Peyer's patch (tissue), 4 donors: ENCODE measurements at regions not wholly inside any gene's neighbourhood (a gene's known extent, or its start where the extent isn't known, plus 50 kb on each side); places are given as distances from the start of the nearest gene placed in this dataset.
"Not testable (repeated sequence)": the region's sequence is repeated elsewhere in the genome, so short reads cannot be mapped to it uniquely, and the experiment has no call there.

Source experiments
- DNase-seq, 3 donors: peaks; one replicate each; pipeline ENCODE4 v3.0.0-alpha.2; 2017 to 2019
- H3K27ac ChIP-seq, 4 donors: fragments of 200-600 bp; sonication (generic); one replicate each; pipeline ENCODE4 v1.5.1; 2016 to 2019
- H3K27me3 ChIP-seq, 2 donors: fragments of 200-600 bp; sonication (generic); one replicate each; pipeline ENCODE4 v1.5.1; 2019
- H3K36me3 ChIP-seq, 3 donors: fragments of 200-600 bp; sonication (generic); one replicate each; pipeline ENCODE4 v1.5.1; 2016 to 2019
- H3K4me1 ChIP-seq, 4 donors: fragments of 200-600 bp; sonication (generic); one replicate each; pipeline ENCODE4 v1.5.1; 2016 to 2019
- H3K4me3 ChIP-seq, 4 donors: fragments of 200-600 bp; sonication (generic); 1 replicate in 3 of 4; 2 replicates in 1 of 4; pipeline ENCODE4 v1.5.1; 2016 to 2019; ENCODE audit warnings: mild to moderate bottlenecking in 1 of 4
- H3K9me3 ChIP-seq, 4 donors: fragments of 200-600 bp; sonication (generic); one replicate each; pipeline ENCODE4 v1.5.1; 2016 to 2019; ENCODE audit warnings: mild to moderate bottlenecking in 1 of 4
- POLR2A ChIP-seq, 2 donors: fragments of 450-650 bp; IDR thresholded peaks; one replicate each; pipeline ENCODE4 v1.5.1; 2017; ENCODE audit warnings: antibody characterized with exemption in 2 of 2, mild to moderate bottlenecking in 2 of 2, moderate library complexity in 2 of 2
- TF ChIP-seq, protein P1 (sequence below), 6 experiments: fragments of 450-650 bp in 4 of 6; fragments of 200-600 bp in 2 of 6; sonication (generic) in 1 of 6; IDR thresholded peaks; one replicate each; pipeline ENCODE4 v1.5.1; 2017 to 2019; ENCODE audit warnings: antibody characterized with exemption in 6 of 6, mild to moderate bottlenecking in 3 of 6, moderate library complexity in 1 of 6

DNA sequence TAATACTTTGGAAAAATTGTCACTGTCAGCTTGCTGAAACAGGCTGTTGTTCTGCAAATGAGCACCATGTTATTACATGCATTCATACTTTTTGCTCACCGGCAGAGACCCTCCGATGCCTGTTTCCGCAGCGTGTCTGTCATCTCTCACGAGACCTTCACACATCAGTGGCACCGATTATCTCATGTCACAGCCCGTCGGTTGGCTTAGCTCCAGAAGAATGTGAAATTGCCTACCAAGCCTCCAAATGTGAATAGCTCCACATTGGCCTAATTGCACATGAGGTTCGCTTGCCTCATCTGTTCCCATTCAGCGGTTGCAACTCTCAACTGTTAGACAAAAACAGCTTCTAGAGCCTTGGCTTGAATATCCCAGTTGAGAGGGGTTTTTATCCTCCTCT lies 233.0 kb downstream of the ACTR3 start:
- TF ChIP-seq, protein P1, sequence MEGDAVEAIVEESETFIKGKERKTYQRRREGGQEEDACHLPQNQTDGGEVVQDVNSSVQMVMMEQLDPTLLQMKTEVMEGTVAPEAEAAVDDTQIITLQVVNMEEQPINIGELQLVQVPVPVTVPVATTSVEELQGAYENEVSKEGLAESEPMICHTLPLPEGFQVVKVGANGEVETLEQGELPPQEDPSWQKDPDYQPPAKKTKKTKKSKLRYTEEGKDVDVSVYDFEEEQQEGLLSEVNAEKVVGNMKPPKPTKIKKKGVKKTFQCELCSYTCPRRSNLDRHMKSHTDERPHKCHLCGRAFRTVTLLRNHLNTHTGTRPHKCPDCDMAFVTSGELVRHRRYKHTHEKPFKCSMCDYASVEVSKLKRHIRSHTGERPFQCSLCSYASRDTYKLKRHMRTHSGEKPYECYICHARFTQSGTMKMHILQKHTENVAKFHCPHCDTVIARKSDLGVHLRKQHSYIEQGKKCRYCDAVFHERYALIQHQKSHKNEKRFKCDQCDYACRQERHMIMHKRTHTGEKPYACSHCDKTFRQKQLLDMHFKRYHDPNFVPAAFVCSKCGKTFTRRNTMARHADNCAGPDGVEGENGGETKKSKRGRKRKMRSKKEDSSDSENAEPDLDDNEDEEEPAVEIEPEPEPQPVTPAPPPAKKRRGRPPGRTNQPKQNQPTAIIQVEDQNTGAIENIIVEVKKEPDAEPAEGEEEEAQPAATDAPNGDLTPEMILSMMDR (IDR thresholded peaks at IDR 0.05), result no peak
- TF ChIP-seq POLR2A (IDR thresholded peaks at IDR 0.05), result no peak
- Histone ChIP-seq H3K4me1 (peaks cover 0 to 15% (median 0%) of the 10 kb centered on the region in 4 donors), H3K9me3 (no peaks in the 10 kb centered on the region), H3K27ac (no peak overlapping the region), H3K27me3 (no peaks in the 10 kb centered on the region), H3K4me3 (no peak overlapping the region), H3K36me3 (no peaks in the 10 kb centered on the region)
- DNase-seq, result peak in 1 of 3 donors; percentile 48

DNA sequence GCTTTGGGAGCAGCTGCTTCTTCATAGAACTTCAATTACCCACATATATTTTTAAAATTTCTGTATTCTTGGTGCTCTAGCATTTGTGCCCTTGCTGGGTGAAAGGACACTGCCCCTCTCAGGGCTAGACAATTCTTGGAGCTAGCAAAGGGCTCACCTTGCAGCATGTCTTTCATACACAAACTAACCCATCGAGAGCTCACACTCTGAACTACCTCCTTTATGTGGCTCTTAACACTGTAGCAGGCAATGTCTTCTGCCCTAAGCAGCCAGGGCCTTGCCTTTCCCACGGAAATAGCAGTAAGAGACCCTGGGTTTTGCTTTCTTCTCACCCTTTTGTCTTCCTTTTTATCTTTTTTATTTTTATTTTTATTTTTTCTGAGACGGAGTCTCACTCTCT lies 234.0 kb downstream of the ACTR3 start:
- Histone ChIP-seq H3K36me3 (no peaks in the 10 kb centered on the region), H3K9me3 (no peaks in the 10 kb centered on the region), H3K27ac (no peak overlapping the region), H3K4me1 (peaks cover 0 to 15% (median 0%) of the 10 kb centered on the region in 4 donors), H3K4me3 (no peak overlapping the region), H3K27me3 (no peaks in the 10 kb centered on the region)
- TF ChIP-seq, protein P1 (IDR thresholded peaks at IDR 0.05), result no peak
- TF ChIP-seq POLR2A (IDR thresholded peaks at IDR 0.05), result no peak
- no peak for DNase-seq

DNA sequence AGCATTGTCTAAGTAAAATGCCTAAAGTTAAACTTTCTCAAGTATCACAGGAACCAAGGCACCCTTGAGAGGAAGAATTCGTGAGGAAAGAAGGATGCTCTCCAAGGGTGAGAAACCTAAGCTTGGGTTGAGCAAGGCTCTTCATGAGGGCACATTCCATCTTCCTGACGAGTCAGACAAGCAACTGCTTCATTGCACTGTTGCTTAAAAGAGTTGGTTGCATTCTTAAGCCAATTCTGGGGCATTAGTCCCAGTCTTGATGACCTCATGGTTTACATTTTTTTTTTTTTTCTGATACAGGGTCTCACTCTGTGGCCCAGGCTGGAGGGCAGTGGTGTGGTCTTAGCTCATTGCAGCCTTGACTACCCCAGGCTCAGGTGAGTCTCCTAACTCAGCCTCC lies 237.5 kb downstream of the ACTR3 start:
- H3K27ac ChIP-seq, result no peak overlapping the region
- no peaks in the 10 kb centered on the region for H3K27me3 ChIP-seq
- no peak for DNase-seq
- TF ChIP-seq, protein P1 (IDR thresholded peaks at IDR 0.05), result no peak
- no peak for TF ChIP-seq POLR2A (IDR thresholded peaks at IDR 0.05)
- no peaks in the 10 kb centered on the region for H3K36me3 ChIP-seq
- no peaks in the 10 kb centered on the region for H3K9me3 ChIP-seq
- no peak overlapping the region for H3K4me3 ChIP-seq
- peaks cover 0 to 3% (median 0%) of the 10 kb centered on the region in 4 donors for H3K4me1 ChIP-seq

DNA sequence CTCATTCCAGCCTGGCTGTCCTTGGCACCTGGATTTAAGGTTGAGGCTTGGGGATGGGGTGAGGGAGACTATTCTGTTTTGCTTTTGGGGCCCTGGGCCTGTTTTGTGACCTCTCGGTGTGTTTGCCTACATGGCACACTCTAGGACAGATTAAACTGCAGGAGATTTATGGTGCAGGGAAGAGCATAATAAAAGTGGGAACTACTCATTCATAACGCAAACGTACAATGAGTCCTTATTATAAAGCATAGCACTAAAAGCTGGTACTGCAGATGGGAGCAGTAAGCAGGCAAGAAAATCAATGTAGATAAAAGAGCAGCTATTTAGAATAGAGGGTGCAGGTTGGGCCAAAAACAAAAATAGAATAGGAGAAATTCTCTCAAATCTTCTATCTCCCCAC lies 238.4 kb downstream of the ACTR3 start:
- Histone ChIP-seq H3K9me3 (no peaks in the 10 kb centered on the region), H3K4me3 (no peak overlapping the region), H3K27me3 (no peaks in the 10 kb centered on the region), H3K27ac (no peak overlapping the region), H3K4me1 (peaks cover 0 to under 1% (median 0%) of the 10 kb centered on the region in 4 donors), H3K36me3 (no peaks in the 10 kb centered on the region)
- TF ChIP-seq, protein P1 (IDR thresholded peaks at IDR 0.05), result no peak
- TF ChIP-seq POLR2A (IDR thresholded peaks at IDR 0.05), result no peak
- no peak for DNase-seq

DNA sequence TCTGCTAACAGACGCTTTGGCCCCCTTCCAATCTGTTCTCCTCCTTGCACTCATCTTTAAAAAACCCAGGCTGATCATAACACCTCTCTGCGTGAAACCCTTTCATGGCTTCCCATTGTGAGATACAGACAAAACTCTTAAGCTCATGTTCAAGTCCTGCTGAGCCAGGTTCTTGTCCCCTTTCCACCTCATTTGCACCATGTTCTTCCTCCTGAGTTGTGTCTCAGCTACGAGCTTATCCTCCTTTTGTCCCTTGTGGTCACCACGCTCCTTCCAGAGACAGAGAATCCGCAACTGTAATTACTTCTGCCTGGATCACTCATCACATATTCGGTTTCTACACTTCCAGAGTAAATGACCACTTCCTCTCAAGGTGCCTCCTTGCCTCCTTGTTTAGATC lies 238.8 kb downstream of the ACTR3 start:
- Histone ChIP-seq H3K4me1 (no peaks in the 10 kb centered on the region), H3K36me3 (no peaks in the 10 kb centered on the region), H3K27me3 (no peaks in the 10 kb centered on the region), H3K4me3 (no peak overlapping the region), H3K9me3 (no peaks in the 10 kb centered on the region), H3K27ac (no peak overlapping the region)
- TF ChIP-seq, protein P1 (IDR thresholded peaks at IDR 0.05), result no peak
- TF ChIP-seq POLR2A (IDR thresholded peaks at IDR 0.05), result no peak
- DNase-seq, result no peak

DNA sequence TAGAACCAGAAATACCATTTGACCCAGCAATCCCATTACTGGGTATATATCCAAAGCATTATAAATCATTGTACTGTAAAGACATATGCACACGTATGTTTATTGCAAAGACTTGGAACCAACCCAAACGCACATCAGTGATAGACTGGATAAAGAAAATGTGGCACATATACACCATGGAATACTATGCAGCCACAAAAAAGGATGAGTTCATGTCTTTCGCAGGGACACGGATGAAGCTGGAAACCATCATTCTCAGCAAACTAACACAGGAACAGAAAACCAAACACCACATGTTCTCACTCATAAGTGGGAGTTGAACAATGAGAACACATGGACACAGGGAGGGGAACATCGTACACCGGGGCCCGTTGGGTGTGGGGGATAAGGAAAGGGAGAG lies 242.2 kb downstream of the ACTR3 start:
- H3K27ac ChIP-seq, H3K9me3 ChIP-seq, H3K4me3 ChIP-seq, H3K4me1 ChIP-seq, H3K27me3 ChIP-seq, DNase-seq, H3K36me3 ChIP-seq: not testable (repeated sequence)
